ENCODE measurements at regions not wholly inside any gene's neighbourhood (a gene's known extent, or its start where the extent isn't known, plus 50 kb on each side); places are given as distances from the start of the nearest gene placed in this dataset.

DNA sequence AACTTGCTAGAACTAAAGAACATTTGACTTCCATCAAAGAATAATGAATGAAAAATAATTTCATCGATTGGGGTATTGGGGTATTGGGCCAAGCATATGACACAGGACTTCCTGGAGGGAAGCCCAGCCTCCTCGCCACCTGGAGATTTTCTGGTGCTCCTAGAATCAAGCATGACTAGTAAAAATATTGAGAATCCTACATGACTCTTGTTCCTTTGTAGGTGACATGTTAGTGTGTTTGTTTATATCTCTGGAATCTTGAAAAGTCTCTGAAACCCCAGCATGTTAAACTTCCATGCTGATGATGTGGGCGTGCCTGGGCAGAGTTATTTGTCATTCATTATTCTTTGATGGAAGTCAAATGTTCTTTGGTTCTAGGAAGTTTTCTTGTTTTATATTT, 90.1 kb upstream of the EPHB3 start:
- Histone ChIP-seq H3K9me3 (ENCODE audit: control insufficient read depth, low read length) (no peaks in the 10 kb centered on the region), H3K4me1 (ENCODE audit: control insufficient read depth, insufficient read depth, low read length) (peaks cover under 1% of the 10 kb centered on the region), H3K9ac (ENCODE audit: extremely low read depth, low read length, poor library complexity, severe bottlenecking) (no peak overlapping the region), H3K27ac (ENCODE audit: low read depth, low read length) (no peak overlapping the region), H3K36me3 (ENCODE audit: control insufficient read depth, insufficient read depth, low read length) (no peaks in the 10 kb centered on the region), H3K27me3 (ENCODE audit: control insufficient read depth, insufficient read depth, low read length, poor library complexity, severe bottlenecking) (peaks cover 3% of the 10 kb centered on the region), H3K4me3 (ENCODE audit: low read length) (no peak overlapping the region)
- H3K4me1 Mint-ChIP-seq, result peaks cover 4% of the 10 kb centered on the region
- DNase-seq, result peak; percentile 13
- H3K9me3 Mint-ChIP-seq, result no peaks in the 10 kb centered on the region
- no peaks in the 10 kb centered on the region for H3K36me3 Mint-ChIP-seq (ENCODE audit: low read depth)
- no peak overlapping the region for H3K4me3 Mint-ChIP-seq
- WGBS, 2 experiments (ENCODE audit: insufficient coverage in 1 of 2, insufficient read length in 1 of 2), result 93 to 100% methylated on average over 2 to 3 of the region's 3 CpGs
- peaks cover 6% of the 10 kb centered on the region for H3K27me3 Mint-ChIP-seq (ENCODE audit: insufficient read depth)
- TF ChIP-seq, protein P1, sequence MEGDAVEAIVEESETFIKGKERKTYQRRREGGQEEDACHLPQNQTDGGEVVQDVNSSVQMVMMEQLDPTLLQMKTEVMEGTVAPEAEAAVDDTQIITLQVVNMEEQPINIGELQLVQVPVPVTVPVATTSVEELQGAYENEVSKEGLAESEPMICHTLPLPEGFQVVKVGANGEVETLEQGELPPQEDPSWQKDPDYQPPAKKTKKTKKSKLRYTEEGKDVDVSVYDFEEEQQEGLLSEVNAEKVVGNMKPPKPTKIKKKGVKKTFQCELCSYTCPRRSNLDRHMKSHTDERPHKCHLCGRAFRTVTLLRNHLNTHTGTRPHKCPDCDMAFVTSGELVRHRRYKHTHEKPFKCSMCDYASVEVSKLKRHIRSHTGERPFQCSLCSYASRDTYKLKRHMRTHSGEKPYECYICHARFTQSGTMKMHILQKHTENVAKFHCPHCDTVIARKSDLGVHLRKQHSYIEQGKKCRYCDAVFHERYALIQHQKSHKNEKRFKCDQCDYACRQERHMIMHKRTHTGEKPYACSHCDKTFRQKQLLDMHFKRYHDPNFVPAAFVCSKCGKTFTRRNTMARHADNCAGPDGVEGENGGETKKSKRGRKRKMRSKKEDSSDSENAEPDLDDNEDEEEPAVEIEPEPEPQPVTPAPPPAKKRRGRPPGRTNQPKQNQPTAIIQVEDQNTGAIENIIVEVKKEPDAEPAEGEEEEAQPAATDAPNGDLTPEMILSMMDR (conservative IDR thresholded peaks at IDR 0.05), result no peak
- H3K27ac Mint-ChIP-seq, result no peak overlapping the region

DNA sequence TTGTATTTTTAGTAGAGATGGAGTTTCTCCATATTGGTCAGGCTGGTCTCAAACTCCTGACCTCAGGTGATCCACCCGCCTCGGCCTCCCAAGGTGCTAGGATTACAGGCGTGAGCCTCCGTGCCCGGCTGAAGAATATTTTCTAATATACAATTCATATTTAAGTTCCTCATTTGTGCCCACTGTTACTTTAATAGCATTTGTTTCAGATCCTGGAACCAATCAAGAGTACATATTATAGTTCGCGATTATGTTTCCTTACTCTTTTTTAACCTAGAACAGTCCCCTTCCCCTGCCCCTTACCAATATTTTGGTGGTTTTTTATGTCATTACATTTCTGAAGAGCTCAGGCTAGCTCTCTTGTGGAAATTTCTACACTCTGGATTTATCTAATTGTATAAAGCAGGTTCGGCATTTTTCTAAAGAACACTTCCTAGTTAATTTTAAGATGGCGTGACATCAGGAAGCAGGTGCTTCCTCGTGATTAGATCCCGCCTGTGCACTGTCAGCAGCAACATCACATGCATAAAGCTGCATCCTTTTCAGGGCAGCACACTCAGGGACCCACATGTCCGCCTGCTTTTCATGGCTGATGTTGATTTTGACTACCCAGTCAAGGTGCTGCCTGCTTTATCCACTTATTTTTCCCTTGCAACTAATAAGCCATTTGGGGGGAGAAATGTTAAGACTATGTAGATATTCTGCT, 88.7 kb upstream of the EPHB3 start:
- H3K27ac Mint-ChIP-seq, result no peak overlapping the region
- H3K9me3 ChIP-seq (ENCODE audit: control insufficient read depth, low read length), result no peaks in the 10 kb centered on the region
- peaks cover 9% of the 10 kb centered on the region for H3K27me3 Mint-ChIP-seq (ENCODE audit: insufficient read depth)
- H3K27ac ChIP-seq (ENCODE audit: low read depth, low read length), result no peak overlapping the region
- 88 to 93% methylated on average over 9 to 12 of the region's 12 CpGs for WGBS, 2 experiments (ENCODE audit: insufficient coverage in 1 of 2, insufficient read length in 1 of 2)
- TF ChIP-seq, protein P1 (conservative IDR thresholded peaks at IDR 0.05), result no peak
- H3K36me3 ChIP-seq (ENCODE audit: control insufficient read depth, insufficient read depth, low read length), result no peaks in the 10 kb centered on the region
- H3K4me1 ChIP-seq (ENCODE audit: control insufficient read depth, insufficient read depth, low read length), result no peaks in the 10 kb centered on the region
- H3K4me1 Mint-ChIP-seq, result no peaks in the 10 kb centered on the region
- H3K4me3 ChIP-seq (ENCODE audit: low read length), result no peak overlapping the region
- no peaks in the 10 kb centered on the region for H3K36me3 Mint-ChIP-seq (ENCODE audit: low read depth)
- no peak overlapping the region for H3K9ac ChIP-seq (ENCODE audit: extremely low read depth, low read length, poor library complexity, severe bottlenecking)
- peaks cover 4% of the 10 kb centered on the region for H3K27me3 ChIP-seq (ENCODE audit: control insufficient read depth, insufficient read depth, low read length, poor library complexity, severe bottlenecking)
- H3K9me3 Mint-ChIP-seq, result no peaks in the 10 kb centered on the region
- DNase-seq, result peak; percentile 22
- H3K4me3 Mint-ChIP-seq, result no peak overlapping the region

DNA sequence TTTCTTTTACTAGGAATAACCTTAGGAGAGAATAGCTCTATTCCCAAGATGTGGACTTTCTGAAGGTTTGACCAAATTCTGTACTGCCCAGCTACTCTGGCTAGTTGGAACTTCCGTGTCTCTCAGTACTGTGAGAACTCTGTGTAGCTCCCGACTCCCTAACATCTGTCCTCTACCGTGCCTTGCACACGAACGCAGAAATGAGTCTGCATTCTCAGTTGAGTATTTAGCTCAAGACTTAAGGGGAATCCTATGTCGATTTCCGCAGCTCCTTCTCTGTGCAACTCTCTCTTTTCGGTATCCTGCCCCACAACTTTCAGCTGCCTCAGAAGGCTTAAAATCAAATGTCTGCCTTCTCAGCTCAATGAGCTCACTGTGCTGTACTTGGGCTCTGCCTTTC, 86.7 kb upstream of the EPHB3 start:
- no peak overlapping the region for H3K4me3 Mint-ChIP-seq
- Histone ChIP-seq H3K27me3 (ENCODE audit: control insufficient read depth, insufficient read depth, low read length, poor library complexity, severe bottlenecking) (peaks cover 4% of the 10 kb centered on the region), H3K36me3 (ENCODE audit: control insufficient read depth, insufficient read depth, low read length) (no peaks in the 10 kb centered on the region), H3K27ac (ENCODE audit: low read depth, low read length) (no peak overlapping the region), H3K4me1 (ENCODE audit: control insufficient read depth, insufficient read depth, low read length) (no peaks in the 10 kb centered on the region), H3K9ac (ENCODE audit: extremely low read depth, low read length, poor library complexity, severe bottlenecking) (no peak overlapping the region), H3K9me3 (ENCODE audit: control insufficient read depth, low read length) (no peaks in the 10 kb centered on the region), H3K4me3 (ENCODE audit: low read length) (no peak overlapping the region)
- H3K9me3 Mint-ChIP-seq, result no peaks in the 10 kb centered on the region
- no peak overlapping the region for H3K27ac Mint-ChIP-seq
- TF ChIP-seq, protein P1 (conservative IDR thresholded peaks at IDR 0.05), result no peak
- no peaks in the 10 kb centered on the region for H3K36me3 Mint-ChIP-seq (ENCODE audit: low read depth)
- H3K27me3 Mint-ChIP-seq (ENCODE audit: insufficient read depth), result peaks cover 9% of the 10 kb centered on the region
- WGBS, 2 experiments (ENCODE audit: insufficient coverage in 1 of 2, insufficient read length in 1 of 2), result 88 to 90% methylated on average over 8 of the region's 8 CpGs
- no peaks in the 10 kb centered on the region for H3K4me1 Mint-ChIP-seq
- DNase-seq, result peak; percentile 7
